ENCODE measurements at regions not wholly inside any gene's neighbourhood (a gene's known extent, or its start where the extent isn't known, plus 50 kb on each side); places are given as distances from the start of the nearest gene placed in this dataset.

GRCh38 chr6:26300828-26301227, 64.2 kb upstream of the BTN3A2 start:
- TF ChIP-seq CTCF (IDR thresholded peaks at IDR 0.05; ENCODE audit: insufficient read depth, low read depth, low read length, missing control alignments) = no peak
- no peak for DNase-seq (ENCODE audit: low read depth)
- no peak overlapping the region for H3K4me3 ChIP-seq (ENCODE audit: low read depth, low read length)

- no peak for TF ChIP-seq CTCF (IDR thresholded peaks at IDR 0.05; ENCODE audit: insufficient read depth, low read depth, low read length, missing control alignments)
- no peak overlapping the region for H3K4me3 ChIP-seq (ENCODE audit: low read depth, low read length)
- DNase-seq (ENCODE audit: low read depth) = peak; percentile 21
These were observed 63.4 kb upstream of the BTN3A2 start for GRCh38 chr6:26301638-26302037.

- no peak for TF ChIP-seq CTCF (IDR thresholded peaks at IDR 0.05; ENCODE audit: insufficient read depth, low read depth, low read length, missing control alignments)
- H3K4me3 ChIP-seq (ENCODE audit: low read depth, low read length) = no peak overlapping the region
- DNase-seq (ENCODE audit: low read depth) = no peak
These were observed 61.9 kb upstream of the BTN3A2 start for GRCh38 chr6:26302941-26303559.

GRCh38 chr6:26304213-26304796, 60.7 kb upstream of the BTN3A2 start:
- no peak for TF ChIP-seq CTCF (IDR thresholded peaks at IDR 0.05; ENCODE audit: insufficient read depth, low read depth, low read length, missing control alignments)
- peak overlapping the region; percentile 56 for H3K4me3 ChIP-seq (ENCODE audit: low read depth, low read length)
- no peak for DNase-seq (ENCODE audit: low read depth)

- no peak for TF ChIP-seq CTCF (IDR thresholded peaks at IDR 0.05; ENCODE audit: insufficient read depth, low read depth, low read length, missing control alignments)
- DNase-seq (ENCODE audit: low read depth) = peak; percentile 84
- H3K4me3 ChIP-seq (ENCODE audit: low read depth, low read length) = peak overlapping the region; percentile 56
These were observed 60.0 kb upstream of the BTN3A2 start for GRCh38 chr6:26304797-26305640.

GRCh38 chr6:26305641-26305969, 59.4 kb upstream of the BTN3A2 start:
- no peak overlapping the region for H3K4me3 ChIP-seq (ENCODE audit: low read depth, low read length)
- no peak for DNase-seq (ENCODE audit: low read depth)
- no peak for TF ChIP-seq CTCF (IDR thresholded peaks at IDR 0.05; ENCODE audit: insufficient read depth, low read depth, low read length, missing control alignments)

All from GM12865 (cell line).